ENCODE measurements at regions not wholly inside any gene's neighbourhood (a gene's known extent, or its start where the extent isn't known, plus 50 kb on each side); places are given as distances from the start of the nearest gene placed in this dataset.

GRCh38 chr2:151029406-151030157 is 232.1 kb downstream of the RBM43 start:
- DNase-seq, result no peak

GRCh38 chr2:151028691-151029176 is 232.9 kb downstream of the RBM43 start:
- DNase-seq, result no peak

- no peak for DNase-seq
Observed at GRCh38 chr2:151027151-151027550, 234.5 kb downstream of the RBM43 start.

GRCh38 chr2:151025816-151026215 is 235.8 kb downstream of the RBM43 start:
- DNase-seq, result no peak

GRCh38 chr2:151024696-151025251 is 236.9 kb downstream of the RBM43 start:
- DNase-seq, result no peak

DNA sequence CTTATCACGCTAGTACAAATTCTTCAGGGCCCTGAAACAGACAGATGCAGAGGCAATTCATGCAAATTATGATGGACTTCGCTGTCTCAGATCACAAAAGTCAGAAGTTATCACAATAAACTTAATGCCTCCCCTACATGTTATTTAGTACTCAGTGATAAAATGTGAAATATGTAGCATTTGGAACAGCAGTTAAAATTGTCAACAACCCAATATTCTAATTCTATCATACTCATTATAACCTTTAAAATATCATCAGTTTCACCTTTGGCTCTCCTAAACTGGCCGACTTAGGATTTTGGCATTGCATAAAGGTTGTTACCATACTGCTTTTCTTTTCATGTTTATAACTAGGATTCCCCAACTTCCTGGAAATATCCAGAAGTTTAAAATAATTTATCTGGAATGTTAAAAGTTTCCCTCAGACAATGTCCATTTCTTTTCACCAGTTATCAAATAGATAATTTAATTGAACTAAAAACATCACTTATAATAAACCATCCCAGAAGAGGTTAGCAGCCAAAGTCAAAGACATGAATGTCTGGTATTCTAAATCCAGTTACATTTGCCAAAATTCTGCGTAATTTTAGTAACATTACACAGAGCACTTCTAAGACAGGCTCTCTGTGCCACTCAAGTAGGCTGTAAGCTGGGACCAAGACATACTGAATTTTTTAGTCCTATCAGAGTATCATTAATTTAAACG is 239.8 kb downstream of the RBM43 start:
- no peak for DNase-seq

- DNase-seq, result no peak
Observed at GRCh38 chr2:151020411-151020810, 241.3 kb downstream of the RBM43 start.

GRCh38 chr2:151009437-151010175 is 252.1 kb downstream of the RBM43 start:
- no peak for DNase-seq

DNA sequence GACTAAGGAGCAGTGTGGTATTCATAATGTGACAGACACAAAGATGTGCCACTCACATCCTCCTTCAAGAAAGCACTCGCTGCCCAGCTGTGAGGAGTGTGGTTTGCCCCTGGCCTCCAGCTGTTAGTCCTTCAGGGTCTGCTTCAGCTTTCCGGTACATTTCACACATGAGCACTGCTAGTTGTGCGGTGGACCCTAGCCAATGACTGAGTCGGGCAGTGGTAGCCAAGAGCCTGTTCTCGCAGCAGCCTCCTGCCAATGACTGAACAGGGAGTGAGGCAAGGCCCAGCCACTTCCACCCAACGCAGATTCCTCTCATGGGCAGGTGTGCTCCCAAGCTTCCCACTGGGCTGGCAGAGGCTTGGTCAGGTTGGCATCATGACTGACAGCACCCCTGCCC is 254.3 kb downstream of the RBM43 start:
- no peak for DNase-seq

DNA sequence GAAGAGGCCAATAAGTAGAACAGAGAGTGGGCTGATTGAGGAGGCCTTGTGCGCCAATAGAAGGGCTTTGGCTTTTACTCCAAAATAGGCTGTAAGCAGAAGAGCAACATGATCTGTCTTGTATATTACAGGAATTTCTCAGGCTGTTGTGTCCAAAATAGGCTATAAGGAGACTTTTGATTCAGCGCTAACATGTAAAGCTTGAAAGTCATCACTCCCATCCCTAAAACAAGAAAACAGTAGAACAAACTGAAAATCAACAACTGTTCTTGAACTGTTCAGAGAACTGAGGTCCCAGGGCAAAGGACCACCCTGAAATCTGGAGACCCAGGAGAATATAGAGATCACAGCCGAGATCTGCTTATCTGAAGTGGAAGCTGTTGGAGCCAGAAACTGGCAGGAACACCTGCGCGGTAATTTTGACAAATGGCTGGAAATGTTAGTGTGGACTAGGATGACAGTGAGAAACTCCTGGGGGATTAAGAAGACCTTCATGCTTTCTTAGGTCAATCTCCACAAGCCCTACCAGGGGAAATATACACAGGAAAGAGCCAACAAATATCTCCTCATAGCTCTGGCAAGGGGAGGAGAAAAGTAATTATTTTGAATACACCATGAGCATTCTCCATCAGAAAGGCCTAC is 258.6 kb downstream of the RBM43 start:
- no peak for DNase-seq

GRCh38 chr2:150997702-150998440 is 263.8 kb downstream of the RBM43 start:
- DNase-seq, result no peak

DNA sequence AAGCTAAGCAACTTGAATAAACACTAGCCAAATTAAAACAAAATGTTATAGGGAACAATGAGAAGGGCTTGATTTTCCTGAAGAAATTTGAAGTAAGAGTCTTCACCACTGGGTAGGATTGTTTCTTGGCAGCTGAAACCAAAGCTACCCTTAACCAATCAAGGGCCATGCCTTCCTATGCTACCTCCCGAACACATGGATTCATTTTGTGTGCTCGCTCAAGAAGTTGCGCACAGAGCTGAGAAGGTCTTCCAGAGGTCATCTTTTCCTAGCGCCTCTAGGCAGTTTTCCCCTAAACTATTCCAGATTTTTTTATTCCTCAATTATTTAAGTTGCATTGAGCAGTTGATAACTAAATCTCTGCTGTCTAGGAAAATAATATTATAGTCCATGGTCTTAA is 264.6 kb downstream of the RBM43 start:
- no peak for DNase-seq

DNA sequence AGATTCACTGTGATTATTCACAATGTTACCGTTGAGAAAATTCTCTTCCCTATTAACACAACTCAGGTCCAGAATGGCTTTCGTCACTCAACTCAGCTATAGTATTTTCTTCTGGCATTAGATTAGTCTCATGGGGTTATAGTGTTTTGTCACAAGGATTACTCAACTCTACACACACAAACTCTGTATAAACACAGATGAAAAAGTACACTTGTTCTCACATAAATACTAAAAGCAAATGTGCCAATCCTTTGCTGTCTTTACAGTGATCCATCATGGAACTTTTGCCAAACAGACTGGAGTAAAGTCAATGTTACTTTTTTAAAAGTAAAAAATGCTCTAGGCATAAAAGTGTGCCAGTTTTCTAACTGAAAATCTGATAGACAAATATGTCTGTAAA is 267.6 kb downstream of the RBM43 start:
- DNase-seq, result no peak

DNA sequence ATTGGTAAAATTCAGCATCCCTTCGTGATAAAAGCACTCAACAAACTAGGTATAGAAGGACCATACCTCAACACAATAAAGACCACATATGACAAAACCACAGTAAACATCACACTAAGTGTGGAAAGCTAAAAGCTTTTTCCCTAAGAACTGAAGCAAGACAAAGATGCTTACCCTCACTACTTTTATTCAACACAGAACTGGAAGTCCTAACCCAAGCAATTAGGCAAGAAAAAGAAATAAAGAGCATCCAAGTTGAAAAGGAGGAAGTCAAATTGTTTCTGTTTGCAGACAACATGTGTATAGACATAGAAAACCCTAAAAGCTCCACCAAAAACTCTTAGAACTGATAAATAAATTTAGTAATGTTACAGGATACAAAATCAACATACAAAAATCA is 271.7 kb downstream of the RBM43 start:
- DNase-seq, result no peak

GRCh38 chr2:150985741-150986140 is 275.9 kb downstream of the RBM43 start:
- DNase-seq, result no peak

- no peak for DNase-seq
Observed at GRCh38 chr2:150983314-150983897, 278.3 kb downstream of the RBM43 start.

DNA sequence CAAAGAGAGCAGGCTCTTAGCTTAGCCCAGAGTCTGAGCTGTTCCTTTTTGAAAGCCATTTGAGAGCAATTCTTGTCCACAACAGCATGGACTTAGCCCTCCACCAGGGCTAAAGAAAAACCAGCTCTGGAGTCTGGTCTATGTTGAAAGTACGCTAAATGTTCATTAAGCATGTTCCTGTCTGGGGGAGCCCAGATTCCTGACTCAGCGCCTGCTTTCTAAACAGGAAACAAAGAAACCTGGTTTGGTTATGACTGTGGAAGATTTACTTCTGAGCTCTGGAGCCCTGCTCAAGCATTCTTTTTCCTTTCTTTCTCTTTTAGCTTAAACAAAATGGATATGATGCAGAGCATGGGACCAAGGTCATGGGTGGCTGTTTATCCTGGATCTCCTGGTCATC is 279.8 kb downstream of the RBM43 start:
- no peak for DNase-seq

GRCh38 chr2:150978053-150978452 is 283.6 kb downstream of the RBM43 start:
- DNase-seq, result no peak

DNA sequence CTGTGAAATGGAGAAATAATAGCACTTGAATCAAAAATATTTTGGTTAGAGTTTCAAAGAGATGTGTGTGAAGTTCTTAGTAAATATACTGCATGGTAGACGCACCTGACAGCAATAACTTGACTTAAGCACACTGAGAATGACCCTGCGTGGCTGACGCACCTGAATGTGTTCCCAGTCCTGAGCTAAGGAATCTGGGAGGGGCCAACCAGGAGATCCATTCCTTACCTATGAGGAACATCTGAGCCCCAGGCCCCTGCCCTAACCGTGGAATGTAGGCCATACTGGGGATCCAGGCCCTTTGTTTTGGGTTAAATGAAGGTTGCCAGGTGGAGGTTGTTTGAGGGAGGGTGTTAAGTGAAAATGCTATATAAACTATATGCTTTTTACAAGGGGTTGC is 284.4 kb downstream of the RBM43 start:
- no peak for DNase-seq

DNA sequence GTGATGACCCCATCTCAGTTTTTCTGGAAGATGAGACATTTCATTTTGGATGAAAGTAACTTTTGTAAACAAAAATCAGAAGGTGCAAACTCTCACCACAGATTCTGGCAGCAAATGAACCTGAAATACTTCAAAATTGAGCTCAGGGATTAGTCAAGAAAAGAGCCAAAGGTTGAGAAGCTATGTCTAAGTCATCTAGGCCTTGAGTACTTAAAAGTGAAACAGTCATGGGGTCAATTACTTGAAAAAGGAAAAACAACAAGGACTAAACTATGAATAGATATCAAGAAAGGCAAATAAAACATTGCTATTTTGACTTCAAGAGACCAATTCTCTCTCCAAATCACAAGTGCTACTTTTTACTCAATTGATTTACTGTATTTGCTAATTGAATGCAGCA is 285.1 kb downstream of the RBM43 start:
- DNase-seq, result no peak

DNA sequence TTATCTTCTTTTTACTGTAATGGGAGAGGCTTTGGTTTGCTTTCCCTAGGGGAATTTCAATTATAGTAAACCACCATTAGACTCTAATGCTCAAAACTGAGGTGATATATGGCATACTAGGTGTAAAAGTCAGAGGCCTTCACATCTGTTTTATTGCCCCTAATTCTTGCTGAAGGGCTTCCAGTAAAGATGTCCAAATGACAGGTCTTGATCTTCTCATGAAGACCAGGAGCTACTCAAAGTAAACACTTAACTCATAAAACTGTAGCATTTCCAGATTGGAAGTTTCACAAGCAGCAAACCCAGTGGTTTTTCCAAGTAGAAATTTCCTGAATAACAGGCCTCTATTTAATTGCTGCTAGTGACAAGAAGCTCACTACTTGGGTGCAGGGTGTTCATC is 286.8 kb downstream of the RBM43 start:
- DNase-seq, result no peak

DNA sequence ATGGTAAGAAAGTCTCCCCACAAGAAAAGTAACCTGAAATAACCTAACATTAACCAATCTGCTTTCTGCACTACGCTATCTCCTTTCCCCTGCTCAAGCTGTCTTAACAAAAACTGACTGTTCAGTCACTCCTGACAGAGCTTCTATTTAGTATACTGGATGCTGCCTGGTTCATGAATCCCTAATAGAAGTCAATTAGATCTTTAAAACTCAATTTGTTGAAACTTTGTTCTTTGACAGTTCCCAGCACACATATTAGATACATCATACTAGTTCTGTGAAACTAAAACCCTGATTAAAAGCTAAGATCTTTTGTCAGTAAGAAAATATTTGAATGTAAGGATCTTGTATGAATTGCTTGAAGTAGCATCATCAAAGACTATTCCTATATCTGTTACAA is 287.4 kb downstream of the RBM43 start:
- no peak for DNase-seq
